MCF 10A (cell line): ENCODE measurements at regions not wholly inside any gene's neighbourhood (a gene's known extent, or its start where the extent isn't known, plus 50 kb on each side); places are given as distances from the start of the nearest gene placed in this dataset.

Experiments used
- BruUV-seq: library from RNA; stranded (reverse); fragments of 400-500 nt; replicated peaks from 2 replicates; lab custom pipeline; 2021; lab: Mats Ljungman, UMichigan
- CTCF ChIA-PET: fragments of 300-600 bp; sonication (Branson Sonifier 250); formaldehyde crosslinking; extraction: SDS; loops from one replicate; lab custom pipeline; 2021; ENCODE audit warnings: antibody characterized with exemption, inconsistent platforms; lab: Yijun Ruan, JAX
- POLR2A ChIA-PET: fragments of 300-600, 350-650 bp; sonication (Branson Sonifier 250); formaldehyde crosslinking; extraction: SDS; loops from one replicate; lab custom pipeline; 2020; ENCODE audit warnings: antibody characterized with exemption, inconsistent platforms; lab: Yijun Ruan, JAX
- DNase-seq: peaks from one replicate; pipeline ENCODE4 v3.0.0-alpha.2; 2018; ENCODE audit not compliant: unreplicated experiment
- H3K27ac Mint-ChIP-seq: one replicate; pipeline ENCODE4 v1.8.0; 2022; ENCODE audit warnings: mild to moderate bottlenecking, low read depth, mixed read lengths; ENCODE audit not compliant: unreplicated experiment
- H3K27me3 Mint-ChIP-seq: one replicate; pipeline ENCODE4 v1.8.0; 2022; ENCODE audit warnings: mixed read lengths; ENCODE audit not compliant: insufficient read depth, unreplicated experiment
- H3K36me3 Mint-ChIP-seq: one replicate; pipeline ENCODE4 v1.8.0; 2022; ENCODE audit warnings: mild to moderate bottlenecking, moderate library complexity, mixed read lengths; ENCODE audit not compliant: insufficient read depth, unreplicated experiment
- H3K4me1 Mint-ChIP-seq: one replicate; pipeline ENCODE4 v1.8.0; 2022; ENCODE audit warnings: mixed read lengths; ENCODE audit not compliant: insufficient read depth, unreplicated experiment
- H3K4me3 Mint-ChIP-seq: one replicate; pipeline ENCODE4 v1.8.0; 2022; ENCODE audit warnings: mild to moderate bottlenecking, moderate library complexity, mixed read lengths; ENCODE audit not compliant: unreplicated experiment
- H3K9me3 Mint-ChIP-seq: one replicate; pipeline ENCODE4 v1.8.0; 2022; ENCODE audit warnings: mixed read lengths; ENCODE audit not compliant: unreplicated experiment
- intact Hi-C: fragments of 100-400 bp; cut with micrococcal nuclease; formaldehyde crosslinking; loops from 2 replicates; pipeline ENCODE4 v1.14.1; 2022
- TF ChIP-seq, protein P1 (sequence below): fragments of 200-600 bp; IDR thresholded peaks from one replicate; pipeline ENCODE4 v1.8.0; 2022; ENCODE audit warnings: antibody characterized with exemption, mild to moderate bottlenecking; ENCODE audit not compliant: unreplicated experiment

DNA sequence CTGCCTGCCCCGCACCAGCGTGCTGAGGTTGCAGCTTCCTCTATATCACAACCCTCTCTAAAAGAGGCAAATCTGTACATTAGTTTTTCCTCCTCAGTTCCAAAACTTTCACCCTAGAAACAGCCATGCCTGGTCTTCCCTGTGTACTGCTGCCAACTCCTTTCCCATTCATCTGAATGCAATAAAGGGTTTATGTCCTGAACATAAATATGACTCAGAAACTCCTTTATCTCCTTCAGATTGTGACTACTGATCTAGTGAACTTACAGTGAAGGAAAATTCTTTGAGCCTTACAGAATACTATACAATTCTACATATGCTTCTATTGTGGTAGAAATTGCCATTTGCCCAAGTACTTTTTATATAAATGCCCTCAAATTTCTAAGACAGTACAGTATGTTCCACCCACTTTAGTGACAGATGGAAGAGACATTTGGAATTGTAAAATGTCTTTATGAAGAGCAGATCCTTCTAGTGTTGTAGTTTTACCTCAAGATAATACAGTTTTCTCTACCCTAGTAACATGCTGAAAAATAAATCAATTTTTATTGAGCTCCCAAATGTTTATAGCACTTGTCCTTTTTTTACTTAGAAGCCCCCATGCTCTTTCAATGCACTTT is 345.1 kb upstream of the SNX7 start:
- TF ChIP-seq, protein P1, sequence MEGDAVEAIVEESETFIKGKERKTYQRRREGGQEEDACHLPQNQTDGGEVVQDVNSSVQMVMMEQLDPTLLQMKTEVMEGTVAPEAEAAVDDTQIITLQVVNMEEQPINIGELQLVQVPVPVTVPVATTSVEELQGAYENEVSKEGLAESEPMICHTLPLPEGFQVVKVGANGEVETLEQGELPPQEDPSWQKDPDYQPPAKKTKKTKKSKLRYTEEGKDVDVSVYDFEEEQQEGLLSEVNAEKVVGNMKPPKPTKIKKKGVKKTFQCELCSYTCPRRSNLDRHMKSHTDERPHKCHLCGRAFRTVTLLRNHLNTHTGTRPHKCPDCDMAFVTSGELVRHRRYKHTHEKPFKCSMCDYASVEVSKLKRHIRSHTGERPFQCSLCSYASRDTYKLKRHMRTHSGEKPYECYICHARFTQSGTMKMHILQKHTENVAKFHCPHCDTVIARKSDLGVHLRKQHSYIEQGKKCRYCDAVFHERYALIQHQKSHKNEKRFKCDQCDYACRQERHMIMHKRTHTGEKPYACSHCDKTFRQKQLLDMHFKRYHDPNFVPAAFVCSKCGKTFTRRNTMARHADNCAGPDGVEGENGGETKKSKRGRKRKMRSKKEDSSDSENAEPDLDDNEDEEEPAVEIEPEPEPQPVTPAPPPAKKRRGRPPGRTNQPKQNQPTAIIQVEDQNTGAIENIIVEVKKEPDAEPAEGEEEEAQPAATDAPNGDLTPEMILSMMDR: no peak
- H3K9me3 Mint-ChIP-seq: no peaks in the 10 kb centered on the region
- ChIA-PET CTCF (no interaction called here), POLR2A (interaction anchor here (0.6 to 0.7 kb wide), 2 partner anchors 16 to 394 kb away, joined by 3 to 5 read pairs; no protein-coding TSS in a partner anchor)
- H3K36me3 Mint-ChIP-seq: no peaks in the 10 kb centered on the region
- BruUV-seq: no TSS peak
- no peaks in the 10 kb centered on the region for H3K27me3 Mint-ChIP-seq
- intact Hi-C loops: no loop called here
- peak overlapping the region; percentile 61 for H3K27ac Mint-ChIP-seq
- peak; percentile 55 for DNase-seq
- H3K4me1 Mint-ChIP-seq: peaks cover 14% of the 10 kb centered on the region
- no peak overlapping the region for H3K4me3 Mint-ChIP-seq

DNA sequence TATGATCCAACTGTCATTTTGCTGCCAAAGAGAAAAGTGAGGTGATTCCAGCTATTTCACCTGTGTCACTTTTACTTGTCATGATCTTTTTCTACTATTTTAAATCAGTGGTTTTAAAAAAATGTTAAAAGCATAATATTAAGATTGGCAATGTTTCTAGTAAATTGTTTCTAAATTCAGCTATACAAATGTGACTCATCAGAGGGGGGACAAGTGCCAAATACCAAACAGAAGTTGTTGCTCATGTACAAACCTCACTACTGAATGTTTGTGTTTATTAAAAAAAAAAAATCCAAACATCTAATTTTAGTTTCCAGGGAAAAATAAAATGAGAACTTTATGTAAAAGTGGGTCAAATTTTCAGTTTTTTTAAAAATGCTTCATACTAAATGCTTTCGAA is 346.2 kb upstream of the SNX7 start:
- H3K27me3 Mint-ChIP-seq: no peaks in the 10 kb centered on the region
- H3K27ac Mint-ChIP-seq: peak overlapping the region; percentile 61
- peak; percentile 77 for DNase-seq
- ChIA-PET POLR2A (interaction anchor here (0.7 kb wide), 1 partner anchor 17 kb away, joined by 3 read pairs; no protein-coding TSS in a partner anchor), CTCF (interaction anchor here (0.5 to 1.0 kb wide), 3 partner anchors 9 to 760 kb away, joined by 3 to 4 read pairs (median 3); no protein-coding TSS in a partner anchor)
- H3K4me1 Mint-ChIP-seq: peaks cover 14% of the 10 kb centered on the region
- no peaks in the 10 kb centered on the region for H3K36me3 Mint-ChIP-seq
- H3K4me3 Mint-ChIP-seq: no peak overlapping the region
- intact Hi-C loops: no loop called here
- BruUV-seq: no TSS peak
- peaks cover 3% of the 10 kb centered on the region for H3K9me3 Mint-ChIP-seq
- TF ChIP-seq, protein P1: no peak

DNA sequence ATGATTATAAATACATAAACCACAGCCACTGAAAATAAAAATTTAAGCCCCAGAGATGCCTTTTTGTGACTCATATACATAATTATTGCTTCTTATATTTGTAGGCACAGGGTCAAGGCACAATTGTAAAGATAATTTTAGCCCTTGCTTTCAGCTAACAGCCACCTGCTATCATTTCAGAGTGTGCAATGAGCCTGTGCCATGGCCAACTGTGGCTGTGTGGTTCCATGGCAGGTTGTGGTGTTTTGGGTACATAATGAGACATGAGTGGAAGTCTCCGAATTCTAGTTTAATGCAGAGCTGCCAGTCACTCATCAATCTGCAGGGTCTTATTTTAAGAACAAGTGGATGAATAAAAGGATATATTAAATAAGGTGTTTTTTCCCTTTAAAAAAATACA is 346.9 kb upstream of the SNX7 start:
- ChIA-PET CTCF (interaction anchor here (1.0 kb wide), 1 partner anchor 21 kb away, joined by 4 read pairs; no protein-coding TSS in a partner anchor), POLR2A (interaction anchor here (0.8 to 1.4 kb wide), 3 partner anchors 8 to 12 kb away, joined by 3 to 5 read pairs (median 4); no protein-coding TSS in a partner anchor)
- no peak overlapping the region for H3K4me3 Mint-ChIP-seq
- DNase-seq: no peak
- no TSS peak for BruUV-seq
- no peaks in the 10 kb centered on the region for H3K36me3 Mint-ChIP-seq
- TF ChIP-seq, protein P1: no peak
- peaks cover 14% of the 10 kb centered on the region for H3K4me1 Mint-ChIP-seq
- H3K9me3 Mint-ChIP-seq: peaks cover 10% of the 10 kb centered on the region
- H3K27me3 Mint-ChIP-seq: no peaks in the 10 kb centered on the region
- H3K27ac Mint-ChIP-seq: no peak overlapping the region
- intact Hi-C loops: no loop called here

DNA sequence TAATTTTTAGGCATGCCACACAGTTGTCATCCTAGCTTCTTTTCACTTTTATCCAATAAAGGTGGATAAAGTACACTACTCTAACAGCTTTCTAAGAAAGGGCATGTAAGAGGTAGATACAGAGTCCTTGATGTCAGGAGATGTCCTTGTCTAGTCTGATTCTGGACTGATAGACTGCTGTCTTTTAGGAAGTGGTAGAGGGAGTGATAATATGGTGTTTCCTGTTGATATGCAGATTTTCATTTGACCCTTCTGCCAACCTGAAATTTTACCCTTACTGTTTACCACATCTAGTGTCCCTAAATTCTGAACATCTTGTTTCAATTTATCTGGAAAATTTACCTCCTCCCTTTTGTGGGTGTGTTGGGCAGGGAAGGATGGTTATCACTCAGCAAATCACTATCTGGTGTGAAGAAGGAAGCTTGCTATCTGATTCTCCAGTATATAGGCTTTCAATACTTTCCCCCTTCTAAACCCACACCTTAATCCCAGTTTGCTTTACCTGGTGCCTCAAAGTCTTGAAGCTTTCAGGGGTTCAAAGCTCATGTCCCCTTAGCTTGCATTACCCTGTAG is 354.9 kb upstream of the SNX7 start:
- no peak overlapping the region for H3K27ac Mint-ChIP-seq
- no peaks in the 10 kb centered on the region for H3K4me1 Mint-ChIP-seq
- no peak for DNase-seq
- no peak overlapping the region for H3K4me3 Mint-ChIP-seq
- POLR2A ChIA-PET: interaction anchor here (1.3 to 1.4 kb wide), 2 partner anchors 11 to 18 kb away, joined by 4 to 5 read pairs; no protein-coding TSS in a partner anchor
- intact Hi-C loops: no loop called here
- no peaks in the 10 kb centered on the region for H3K27me3 Mint-ChIP-seq
- H3K36me3 Mint-ChIP-seq: no peaks in the 10 kb centered on the region
- no TSS peak for BruUV-seq
- TF ChIP-seq, protein P1: no peak
- CTCF ChIA-PET: interaction anchor here (0.7 to 1.6 kb wide), 2 partner anchors 9 to 23 kb away, joined by 3 to 4 read pairs; no protein-coding TSS in a partner anchor
- peaks cover 17% of the 10 kb centered on the region for H3K9me3 Mint-ChIP-seq
